ENCODE measurements at regions not wholly inside any gene's neighbourhood (a gene's known extent, or its start where the extent isn't known, plus 50 kb on each side); places are given as distances from the start of the nearest gene placed in this dataset.

GRCh38 chr5:4738298-4738697 lies 401.8 kb upstream of the ADAMTS16 start:
- TF ChIP-seq POLR2AphosphoS5 (IDR thresholded peaks at IDR 0.05; ENCODE audit: insufficient read depth in 1 of 2, low read depth in 1 of 2) = no peak
- no peak for TF ChIP-seq CTCF (IDR thresholded peaks at IDR 0.05)
